Lower leg skin (tissue), 3 donors: ENCODE measurements at regions not wholly inside any gene's neighbourhood (a gene's known extent, or its start where the extent isn't known, plus 50 kb on each side); places are given as distances from the start of the nearest gene placed in this dataset.

ENCODE experiments used
- CTCF ChIP-seq, 3 donors: fragments of 450-650 bp; IDR thresholded peaks; one replicate each; pipeline ENCODE4 v1.5.1; 2016; ENCODE audit warnings: antibody characterized with exemption in 3 of 3, mild to moderate bottlenecking in 3 of 3, moderate library complexity in 2 of 3
- POLR2A ChIP-seq, 2 donors: fragments of 450-650 bp; IDR thresholded peaks; one replicate each; pipeline ENCODE4 v1.6.1; 2016 to 2017; ENCODE audit warnings: antibody characterized with exemption in 2 of 2, mild to moderate bottlenecking in 1 of 2, moderate library complexity in 1 of 2

GRCh38 chr22:46081036-46081830 is 69.1 kb upstream of the PPARA start:
- no peak for TF ChIP-seq CTCF (IDR thresholded peaks at IDR 0.05)
- TF ChIP-seq POLR2A (IDR thresholded peaks at IDR 0.05), result no peak
